ENCODE measurements at regions not wholly inside any gene's neighbourhood (a gene's known extent, or its start where the extent isn't known, plus 50 kb on each side); places are given as distances from the start of the nearest gene placed in this dataset.
"Not testable (repeated sequence)": the region's sequence is repeated elsewhere in the genome, so short reads cannot be mapped to it uniquely, and the experiment has no call there.

DNA sequence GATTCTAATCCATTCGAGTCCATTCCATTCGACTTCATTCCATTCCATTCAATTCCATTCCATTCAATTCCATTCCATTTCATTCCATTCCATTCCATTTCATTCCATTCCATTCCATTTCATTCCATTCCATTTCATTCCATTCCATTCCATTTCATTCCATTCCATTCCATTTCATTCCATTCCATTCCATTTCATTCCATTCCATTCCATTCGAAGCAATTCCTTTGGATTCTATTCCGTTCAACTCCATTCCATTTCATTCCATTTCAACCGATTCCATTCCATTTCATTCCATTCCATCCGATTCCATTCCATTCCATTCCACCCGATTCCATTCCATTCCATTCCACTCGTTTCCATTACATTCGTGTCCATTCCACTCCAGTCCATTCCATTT, 2583.2 kb upstream of the TPTE start:
- H4K5ac ChIP-seq (ENCODE audit: insufficient read length, low read depth, low read length); H3K79me2 ChIP-seq (ENCODE audit: control insufficient read depth in 1 of 2, insufficient read depth in 2 of 2, low read length in 2 of 2); H3K79me1 ChIP-seq (ENCODE audit: low read depth, low read length); H3K4me2 ChIP-seq (ENCODE audit: insufficient read depth in 1 of 2, low read depth in 2 of 2, low read length in 2 of 2); H3K18ac ChIP-seq (ENCODE audit: extremely low read depth, low read length); H2AK5ac ChIP-seq (ENCODE audit: low read depth, low read length); H2BK5ac ChIP-seq (ENCODE audit: low read depth, low read length); H4K91ac ChIP-seq (replicated peaks; ENCODE audit: insufficient read length, low read length); H3K9ac ChIP-seq (replicated peaks in 1 of 4; ENCODE audit: extremely low read depth in 1 of 4, low read depth in 3 of 4, low read length in 3 of 4); H3K27me3 ChIP-seq (replicated peaks in 1 of 4; ENCODE audit: control insufficient read depth in 3 of 4, extremely low read depth in 1 of 4, insufficient read depth in 3 of 4, low read length in 3 of 4); FAIRE-seq; H2AFZ ChIP-seq (ENCODE audit: low read length); H3K27ac ChIP-seq (ENCODE audit: low read depth, low read length); H3K36me3 ChIP-seq (ENCODE audit: control insufficient read depth in 2 of 4, insufficient read depth in 4 of 4, low read length in 3 of 4); H2BK15ac ChIP-seq (ENCODE audit: low read length); H2BK20ac ChIP-seq (ENCODE audit: low read length); H3K4me1 ChIP-seq (replicated peaks in 1 of 4; ENCODE audit: control insufficient read depth in 3 of 4, insufficient read depth in 4 of 4, low read length in 3 of 4); H2BK120ac ChIP-seq (replicated peaks; ENCODE audit: low read depth, low read length); H4K20me1 ChIP-seq (replicated peaks in 1 of 2; ENCODE audit: control insufficient read depth in 1 of 2, insufficient read depth in 2 of 2, low read length in 2 of 2); H3K56ac ChIP-seq (replicated peaks; ENCODE audit: insufficient read length, low read depth, low read length); CTCF ChIA-PET (ENCODE audit: partially characterized antibody); POLR2A ChIA-PET (ENCODE audit: partially characterized antibody); H3K14ac ChIP-seq (ENCODE audit: insufficient read length); DNase-seq (ENCODE audit: low read depth in 1 of 2, low spot score in 2 of 2); H2BK12ac ChIP-seq (ENCODE audit: low read depth, low read length); H3K23ac ChIP-seq (ENCODE audit: insufficient read length); H4K8ac ChIP-seq (ENCODE audit: extremely low read depth, insufficient read depth, low read length); H3K4me3 ChIP-seq (ENCODE audit: extremely low read depth in 1 of 4, insufficient read depth in 2 of 4, low read depth in 3 of 4, low read length in 4 of 4); H3K4ac ChIP-seq (replicated peaks; ENCODE audit: insufficient read length, low read depth, low read length): not testable (repeated sequence)
- 88 to 100% methylated on average over 9 of the region's 9 CpGs for WGBS, 2 experiments (ENCODE audit: extremely low coverage in 1 of 2, insufficient coverage in 1 of 2, insufficient read length in 1 of 2, insufficient replicate concordance in 2 of 2, low coverage in 1 of 2, low lambda C conversion rate in 2 of 2, missing lambda C conversion rate in 1 of 2)
- peaks cover 47 to 97% of the 10 kb centered on the region in 2 experiments for H3K9me3 ChIP-seq (ENCODE audit: insufficient read depth in 2 of 2, low read depth in 1 of 2, low read length in 1 of 2)
- H3K23me2 ChIP-seq (ENCODE audit: low read depth, low read length), result peaks cover 37% of the 10 kb centered on the region

DNA sequence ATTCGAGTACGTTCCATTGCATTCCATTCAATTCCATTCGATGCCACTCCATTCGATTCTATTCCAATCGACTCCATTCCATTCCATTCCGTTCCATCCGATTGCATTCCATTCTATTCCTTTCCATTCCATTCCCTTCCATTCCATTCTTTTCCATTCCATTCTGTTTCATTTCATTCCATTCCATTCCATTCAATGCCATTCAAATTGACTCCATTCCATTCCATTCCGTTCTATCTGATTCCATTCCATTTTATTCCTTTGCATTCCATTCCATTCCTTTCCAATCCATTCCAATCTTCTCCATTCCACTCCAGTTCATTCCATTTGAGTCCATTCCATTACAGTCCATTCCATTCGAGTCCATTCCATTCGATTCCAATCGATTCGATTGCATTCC, 2580.0 kb upstream of the TPTE start:
- H3K18ac ChIP-seq (ENCODE audit: extremely low read depth, low read length); H2BK5ac ChIP-seq (ENCODE audit: low read depth, low read length); CTCF ChIA-PET (ENCODE audit: partially characterized antibody); H4K5ac ChIP-seq (ENCODE audit: insufficient read length, low read depth, low read length); H2AFZ ChIP-seq (ENCODE audit: low read length); H3K4me1 ChIP-seq (replicated peaks in 1 of 4; ENCODE audit: control insufficient read depth in 3 of 4, insufficient read depth in 4 of 4, low read length in 3 of 4); H2BK20ac ChIP-seq (ENCODE audit: low read length); H3K56ac ChIP-seq (replicated peaks; ENCODE audit: insufficient read length, low read depth, low read length); H4K8ac ChIP-seq (ENCODE audit: extremely low read depth, insufficient read depth, low read length); H4K20me1 ChIP-seq (replicated peaks in 1 of 2; ENCODE audit: control insufficient read depth in 1 of 2, insufficient read depth in 2 of 2, low read length in 2 of 2); H3K4ac ChIP-seq (replicated peaks; ENCODE audit: insufficient read length, low read depth, low read length); H4K91ac ChIP-seq (replicated peaks; ENCODE audit: insufficient read length, low read length); H2BK12ac ChIP-seq (ENCODE audit: low read depth, low read length); POLR2A ChIA-PET (ENCODE audit: partially characterized antibody); H3K79me1 ChIP-seq (ENCODE audit: low read depth, low read length); FAIRE-seq; H2AK5ac ChIP-seq (ENCODE audit: low read depth, low read length); H3K9ac ChIP-seq (replicated peaks in 1 of 4; ENCODE audit: extremely low read depth in 1 of 4, low read depth in 3 of 4, low read length in 3 of 4); H3K14ac ChIP-seq (ENCODE audit: insufficient read length); H2BK120ac ChIP-seq (replicated peaks; ENCODE audit: low read depth, low read length); H3K4me3 ChIP-seq (ENCODE audit: extremely low read depth in 1 of 4, insufficient read depth in 2 of 4, low read depth in 3 of 4, low read length in 4 of 4); H3K79me2 ChIP-seq (ENCODE audit: control insufficient read depth in 1 of 2, insufficient read depth in 2 of 2, low read length in 2 of 2); H3K23ac ChIP-seq (ENCODE audit: insufficient read length); H3K27ac ChIP-seq (ENCODE audit: low read depth, low read length); H2BK15ac ChIP-seq (ENCODE audit: low read length); H3K36me3 ChIP-seq (ENCODE audit: control insufficient read depth in 2 of 4, insufficient read depth in 4 of 4, low read length in 3 of 4); H3K27me3 ChIP-seq (replicated peaks in 1 of 4; ENCODE audit: control insufficient read depth in 3 of 4, extremely low read depth in 1 of 4, insufficient read depth in 3 of 4, low read length in 3 of 4); DNase-seq (ENCODE audit: low read depth in 1 of 2, low spot score in 2 of 2); H3K4me2 ChIP-seq (ENCODE audit: insufficient read depth in 1 of 2, low read depth in 2 of 2, low read length in 2 of 2): not testable (repeated sequence)
- Histone ChIP-seq H3K9me3 (ENCODE audit: insufficient read depth in 2 of 2, low read depth in 1 of 2, low read length in 1 of 2) (peaks cover 42 to 96% of the 10 kb centered on the region in 2 experiments), H3K23me2 (ENCODE audit: low read depth, low read length) (peaks cover 45% of the 10 kb centered on the region; the same call in 1 of the 2 replicates)
- 89 to 100% methylated on average over 8 to 12 of the region's 12 CpGs for WGBS, 2 experiments (ENCODE audit: extremely low coverage in 1 of 2, insufficient coverage in 1 of 2, insufficient read length in 1 of 2, insufficient replicate concordance in 2 of 2, low coverage in 1 of 2, low lambda C conversion rate in 2 of 2, missing lambda C conversion rate in 1 of 2)

All from H1 (cell line).